GM12864 (cell line): ENCODE measurements at regions not wholly inside any gene's neighbourhood (a gene's known extent, or its start where the extent isn't known, plus 50 kb on each side); places are given as distances from the start of the nearest gene placed in this dataset.
"Not testable (repeated sequence)": the region's sequence is repeated elsewhere in the genome, so short reads cannot be mapped to it uniquely, and the experiment has no call there.

ENCODE experiments used
- DNase-seq: peaks from one replicate; pipeline ENCODE4 v3.0.0-alpha.2; 2011; ENCODE audit warnings: low read depth
- H3K4me3 ChIP-seq: 2 replicates; pipeline ENCODE4 v1.5.1; 2011; ENCODE audit warnings: mild to moderate bottlenecking, low read depth, low read length, control low read depth
- CTCF ChIP-seq: IDR thresholded peaks from 2 replicates; pipeline ENCODE4 v1.5.1; 2011; ENCODE audit warnings: low read depth, mild to moderate bottlenecking, moderate library complexity, low read length, control low read depth, inconsistent platforms; ENCODE audit errors: missing control alignments

- TF ChIP-seq CTCF: no peak
- no peak overlapping the region for H3K4me3 ChIP-seq
- DNase-seq: no peak
These were observed 1033.8 kb downstream of the DIPK2A start for GRCh38 chr3:145005427-145005826.

- DNase-seq: no peak
- no peak overlapping the region for H3K4me3 ChIP-seq
- TF ChIP-seq CTCF: no peak
These were observed 1034.6 kb downstream of the DIPK2A start for GRCh38 chr3:145006271-145006670.

- no peak for DNase-seq
- no peak overlapping the region for H3K4me3 ChIP-seq
- no peak for TF ChIP-seq CTCF
These were observed 1042.3 kb downstream of the DIPK2A start for GRCh38 chr3:145013931-145014330.

GRCh38 chr3:145015253-145015652 lies 1043.6 kb downstream of the DIPK2A start:
- H3K4me3 ChIP-seq: no peak overlapping the region
- DNase-seq: no peak
- TF ChIP-seq CTCF: no peak

GRCh38 chr3:145017959-145018358 lies 1046.3 kb downstream of the DIPK2A start:
- TF ChIP-seq CTCF: no peak
- DNase-seq: no peak
- H3K4me3 ChIP-seq: no peak overlapping the region

GRCh38 chr3:145022447-145022846 lies 1050.8 kb downstream of the DIPK2A start:
- TF ChIP-seq CTCF: no peak
- no peak overlapping the region for H3K4me3 ChIP-seq
- DNase-seq: no peak

GRCh38 chr3:145024700-145025099 lies 1053.1 kb downstream of the DIPK2A start:
- no peak overlapping the region for H3K4me3 ChIP-seq
- DNase-seq: no peak
- TF ChIP-seq CTCF: no peak

- H3K4me3 ChIP-seq, DNase-seq: not testable (repeated sequence)
These were observed 1055.6 kb downstream of the DIPK2A start for GRCh38 chr3:145027186-145027585.
